GM23338 (cell line): ENCODE measurements at regions not wholly inside any gene's neighbourhood (a gene's known extent, or its start where the extent isn't known, plus 50 kb on each side); places are given as distances from the start of the nearest gene placed in this dataset.

Experiments used
- ATAC-seq: fragments of 200-7000 bp; cut with Tn5 transposase; 3 replicates; pipeline ENCODE4 v1.9.1; 2020
- DNase-seq: peaks from one replicate; pipeline ENCODE4 v3.0.0-alpha.2; 2015; ENCODE audit warnings: low spot score
- H2AFZ ChIP-seq: fragments of 200-600 bp; sonication (generic); 2 replicates; pipeline ENCODE4 v1.8.0; 2016; ENCODE audit warnings: antibody characterized with exemption, mild to moderate bottlenecking, moderate library complexity
- H3F3A ChIP-seq: fragments of 200-600 bp; sonication (generic); replicated peaks from 2 replicates; pipeline ENCODE4 v1.8.0; 2017; ENCODE audit warnings: antibody characterized with exemption, mixed run types, low read depth
- H3K27ac ChIP-seq: fragments of 200-600 bp; sonication (generic); 2 replicates; pipeline ENCODE4 v1.6.1; 2016; ENCODE audit warnings: low read depth
- H3K27me3 ChIP-seq: fragments of 200-600 bp; sonication (generic); 2 replicates; pipeline ENCODE4 v1.8.0; 2016; ENCODE audit warnings: mild to moderate bottlenecking, mixed run types, moderate library complexity; ENCODE audit not compliant: insufficient read depth
- H3K36me3 ChIP-seq: fragments of 200-600 bp; sonication (generic); 2 replicates; pipeline ENCODE4 v1.8.0; 2016; ENCODE audit warnings: mild to moderate bottlenecking; ENCODE audit not compliant: insufficient read depth
- H3K4me1 ChIP-seq: fragments of 200-600 bp; sonication (generic); 2 replicates; pipeline ENCODE4 v1.8.0; 2016; ENCODE audit warnings: mild to moderate bottlenecking, moderate library complexity; ENCODE audit not compliant: insufficient read depth
- H3K4me2 ChIP-seq: fragments of 200-600 bp; sonication (generic); 2 replicates; pipeline ENCODE4 v1.7.1; 2017; ENCODE audit warnings: mixed run types
- H3K4me3 ChIP-seq: fragments of 200-600 bp; sonication (generic); 2 replicates; pipeline ENCODE4 v1.6.1; 2016; ENCODE audit warnings: mixed run types
- H3K79me2 ChIP-seq: fragments of 200-600 bp; sonication (generic); replicated peaks from 2 replicates; pipeline ENCODE4 v1.8.0; 2017; ENCODE audit warnings: mild to moderate bottlenecking; ENCODE audit not compliant: insufficient read depth
- H3K9me2 ChIP-seq: fragments of 200-600 bp; sonication (generic); 2 replicates; pipeline ENCODE4 v1.8.0; 2017; ENCODE audit not compliant: insufficient read depth
- H4K20me1 ChIP-seq: fragments of 200-600 bp; sonication (generic); replicated peaks from 2 replicates; pipeline ENCODE4 v1.8.0; 2017; ENCODE audit warnings: mild to moderate bottlenecking; ENCODE audit not compliant: insufficient read depth
- H3K27ac Mint-ChIP-seq: 2 replicates; pipeline ENCODE4 v1.8.0; 2020; ENCODE audit warnings: inconsistent platforms, mild to moderate bottlenecking, moderate library complexity, mixed read lengths
- H3K27me3 Mint-ChIP-seq: 3 replicates; pipeline ENCODE4 v1.8.0; 2022; ENCODE audit warnings: low read depth, mild to moderate bottlenecking, moderate library complexity, mixed read lengths, inconsistent platforms; ENCODE audit not compliant: insufficient read depth, poor library complexity
- H3K36me3 Mint-ChIP-seq: 3 replicates; pipeline ENCODE4 v1.8.0; 2021; ENCODE audit warnings: low read depth, mild to moderate bottlenecking, inconsistent platforms, moderate library complexity, mixed read lengths
- H3K4me1 Mint-ChIP-seq: 3 replicates; pipeline ENCODE4 v1.8.0; 2020; ENCODE audit warnings: mild to moderate bottlenecking, inconsistent platforms, mixed read lengths
- H3K4me3 Mint-ChIP-seq: 3 replicates; pipeline ENCODE4 v1.8.0; 2021; ENCODE audit warnings: moderate library complexity, mild to moderate bottlenecking, inconsistent platforms, mixed read lengths
- H3K9me3 Mint-ChIP-seq: 3 replicates; pipeline ENCODE4 v1.8.0; 2020; ENCODE audit warnings: moderate library complexity, mild to moderate bottlenecking, inconsistent platforms, mixed read lengths
- CREB1 ChIP-seq: fragments of 250-450 bp; sonication (Bioruptor Pico); IDR thresholded peaks from 2 replicates; pipeline ENCODE4 v1.5.0; 2020; ENCODE audit warnings: low read depth, mild to moderate bottlenecking, moderate library complexity
- EZH2 ChIP-seq: fragments of 200-600 bp; sonication (generic); IDR thresholded peaks from one replicate; pipeline ENCODE4 v1.8.0; 2017; ENCODE audit warnings: antibody characterized with exemption, mild to moderate bottlenecking, low read depth; ENCODE audit not compliant: unreplicated experiment
- EZH2phosphoT487 ChIP-seq: fragments of 200-600 bp; sonication (generic); IDR thresholded peaks from one replicate; pipeline ENCODE4 v1.8.1; 2018; ENCODE audit warnings: antibody characterized with exemption; ENCODE audit not compliant: unreplicated experiment
- JUNB ChIP-seq: IDR thresholded peaks from one replicate; pipeline ENCODE4 v1.6.1; 2016; ENCODE audit warnings: antibody characterized with exemption; ENCODE audit not compliant: unreplicated experiment
- NANOG ChIP-seq: IDR thresholded peaks from 2 replicates; pipeline ENCODE4 v1.6.1; 2016; ENCODE audit warnings: antibody characterized with exemption, borderline replicate concordance
- POLR2AphosphoS5 ChIP-seq: IDR thresholded peaks from 2 replicates; pipeline ENCODE4 v1.6.1; 2016; ENCODE audit warnings: antibody characterized with exemption, low read depth
- STAT1 ChIP-seq: IDR thresholded peaks from one replicate; pipeline ENCODE4 v1.6.1; 2016; ENCODE audit warnings: antibody characterized with exemption; ENCODE audit not compliant: unreplicated experiment
- ZNF114 ChIP-seq: fragments of 250-450 bp; sonication (Bioruptor Pico); IDR thresholded peaks from 2 replicates; pipeline ENCODE4 v1.5.0; 2020; ENCODE audit warnings: mild to moderate bottlenecking, moderate library complexity
- ZNF331 ChIP-seq: fragments of 250-450 bp; sonication (Bioruptor Pico); IDR thresholded peaks from 2 replicates; pipeline ENCODE4 v1.5.0; 2020; ENCODE audit warnings: low read depth, mild to moderate bottlenecking, moderate library complexity
- TF ChIP-seq, protein P1 (sequence below): fragments of 250-450 bp; sonication (Bioruptor Pico); IDR thresholded peaks from 2 replicates; pipeline ENCODE4 v1.5.0; 2020; ENCODE audit warnings: mild to moderate bottlenecking, moderate library complexity
- TF ChIP-seq, protein P2 (sequence below): IDR thresholded peaks from one replicate; pipeline ENCODE4 v1.6.1; 2018; ENCODE audit warnings: antibody characterized with exemption; ENCODE audit not compliant: unreplicated experiment
- TF ChIP-seq, protein P3 (sequence below): IDR thresholded peaks from 2 replicates; pipeline ENCODE4 v1.6.1; 2016; ENCODE audit warnings: antibody characterized with exemption
- TF ChIP-seq, protein P4 (sequence below), 2 experiments: fragments of 200-600 bp in 1 of 2; sonication (generic) in 1 of 2; conservative IDR thresholded peaks; 2 replicates each; pipeline versions ENCODE4 v1.5.1 to v1.6.1; 2016 to 2017; ENCODE audit warnings: antibody characterized with exemption in 2 of 2, low read depth in 2 of 2, mild to moderate bottlenecking in 2 of 2, moderate library complexity in 1 of 2

DNA sequence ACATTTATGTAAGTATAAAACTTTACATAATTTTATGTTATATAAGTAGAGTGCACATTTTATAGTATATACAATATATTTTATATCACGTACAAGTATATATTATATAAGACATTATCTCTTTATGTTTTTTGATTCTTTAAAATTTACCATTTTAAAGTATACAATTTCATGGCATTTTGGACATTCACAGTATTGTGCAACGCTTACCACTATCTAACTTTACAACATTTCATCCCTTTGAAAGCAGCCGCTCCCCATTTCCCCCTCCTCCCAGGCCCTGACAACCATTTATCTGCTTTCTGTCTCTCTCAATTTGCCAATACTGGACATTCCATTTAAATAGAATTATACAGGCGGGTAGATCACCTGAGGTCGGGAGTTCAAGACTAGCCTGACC, 512.5 kb downstream of the TSN start:
- DNase-seq (no peak), ATAC-seq (no peak)
- no peaks in the 10 kb centered on the region for H3K27me3 ChIP-seq
- no peaks in the 10 kb centered on the region for H3K36me3 ChIP-seq
- H3K9me2 ChIP-seq: peaks cover 12% of the 10 kb centered on the region; the same call in 1 of the 2 replicates
- no peak overlapping the region for H3K4me3 ChIP-seq
- no peaks in the 10 kb centered on the region for H3K4me1 Mint-ChIP-seq
- no peak overlapping the region for H3K4me2 ChIP-seq
- no peak overlapping the region for H3K27ac Mint-ChIP-seq
- H3K9me3 Mint-ChIP-seq: peaks cover 3% of the 10 kb centered on the region
- no peak overlapping the region for H3K27ac ChIP-seq
- H3K36me3 Mint-ChIP-seq: no peaks in the 10 kb centered on the region
- no peak overlapping the region for H3K4me3 Mint-ChIP-seq
- H3K79me2 ChIP-seq: no peaks in the 10 kb centered on the region
- no peaks in the 10 kb centered on the region; the same call in 1 of the 2 replicates for H4K20me1 ChIP-seq
- no peaks in the 10 kb centered on the region for H3F3A ChIP-seq
- H3K4me1 ChIP-seq: no peaks in the 10 kb centered on the region
- TF ChIP-seq EZH2 (no peak), STAT1 (no peak), JUNB (no peak), ZNF114 (CRISPR knock-in tag) (no peak), NANOG (no peak), ZNF331 (no peak), POLR2AphosphoS5 (no peak), CREB1 (CRISPR knock-in tag) (no peak), EZH2phosphoT487 (no peak)
- TF ChIP-seq, protein P1, sequence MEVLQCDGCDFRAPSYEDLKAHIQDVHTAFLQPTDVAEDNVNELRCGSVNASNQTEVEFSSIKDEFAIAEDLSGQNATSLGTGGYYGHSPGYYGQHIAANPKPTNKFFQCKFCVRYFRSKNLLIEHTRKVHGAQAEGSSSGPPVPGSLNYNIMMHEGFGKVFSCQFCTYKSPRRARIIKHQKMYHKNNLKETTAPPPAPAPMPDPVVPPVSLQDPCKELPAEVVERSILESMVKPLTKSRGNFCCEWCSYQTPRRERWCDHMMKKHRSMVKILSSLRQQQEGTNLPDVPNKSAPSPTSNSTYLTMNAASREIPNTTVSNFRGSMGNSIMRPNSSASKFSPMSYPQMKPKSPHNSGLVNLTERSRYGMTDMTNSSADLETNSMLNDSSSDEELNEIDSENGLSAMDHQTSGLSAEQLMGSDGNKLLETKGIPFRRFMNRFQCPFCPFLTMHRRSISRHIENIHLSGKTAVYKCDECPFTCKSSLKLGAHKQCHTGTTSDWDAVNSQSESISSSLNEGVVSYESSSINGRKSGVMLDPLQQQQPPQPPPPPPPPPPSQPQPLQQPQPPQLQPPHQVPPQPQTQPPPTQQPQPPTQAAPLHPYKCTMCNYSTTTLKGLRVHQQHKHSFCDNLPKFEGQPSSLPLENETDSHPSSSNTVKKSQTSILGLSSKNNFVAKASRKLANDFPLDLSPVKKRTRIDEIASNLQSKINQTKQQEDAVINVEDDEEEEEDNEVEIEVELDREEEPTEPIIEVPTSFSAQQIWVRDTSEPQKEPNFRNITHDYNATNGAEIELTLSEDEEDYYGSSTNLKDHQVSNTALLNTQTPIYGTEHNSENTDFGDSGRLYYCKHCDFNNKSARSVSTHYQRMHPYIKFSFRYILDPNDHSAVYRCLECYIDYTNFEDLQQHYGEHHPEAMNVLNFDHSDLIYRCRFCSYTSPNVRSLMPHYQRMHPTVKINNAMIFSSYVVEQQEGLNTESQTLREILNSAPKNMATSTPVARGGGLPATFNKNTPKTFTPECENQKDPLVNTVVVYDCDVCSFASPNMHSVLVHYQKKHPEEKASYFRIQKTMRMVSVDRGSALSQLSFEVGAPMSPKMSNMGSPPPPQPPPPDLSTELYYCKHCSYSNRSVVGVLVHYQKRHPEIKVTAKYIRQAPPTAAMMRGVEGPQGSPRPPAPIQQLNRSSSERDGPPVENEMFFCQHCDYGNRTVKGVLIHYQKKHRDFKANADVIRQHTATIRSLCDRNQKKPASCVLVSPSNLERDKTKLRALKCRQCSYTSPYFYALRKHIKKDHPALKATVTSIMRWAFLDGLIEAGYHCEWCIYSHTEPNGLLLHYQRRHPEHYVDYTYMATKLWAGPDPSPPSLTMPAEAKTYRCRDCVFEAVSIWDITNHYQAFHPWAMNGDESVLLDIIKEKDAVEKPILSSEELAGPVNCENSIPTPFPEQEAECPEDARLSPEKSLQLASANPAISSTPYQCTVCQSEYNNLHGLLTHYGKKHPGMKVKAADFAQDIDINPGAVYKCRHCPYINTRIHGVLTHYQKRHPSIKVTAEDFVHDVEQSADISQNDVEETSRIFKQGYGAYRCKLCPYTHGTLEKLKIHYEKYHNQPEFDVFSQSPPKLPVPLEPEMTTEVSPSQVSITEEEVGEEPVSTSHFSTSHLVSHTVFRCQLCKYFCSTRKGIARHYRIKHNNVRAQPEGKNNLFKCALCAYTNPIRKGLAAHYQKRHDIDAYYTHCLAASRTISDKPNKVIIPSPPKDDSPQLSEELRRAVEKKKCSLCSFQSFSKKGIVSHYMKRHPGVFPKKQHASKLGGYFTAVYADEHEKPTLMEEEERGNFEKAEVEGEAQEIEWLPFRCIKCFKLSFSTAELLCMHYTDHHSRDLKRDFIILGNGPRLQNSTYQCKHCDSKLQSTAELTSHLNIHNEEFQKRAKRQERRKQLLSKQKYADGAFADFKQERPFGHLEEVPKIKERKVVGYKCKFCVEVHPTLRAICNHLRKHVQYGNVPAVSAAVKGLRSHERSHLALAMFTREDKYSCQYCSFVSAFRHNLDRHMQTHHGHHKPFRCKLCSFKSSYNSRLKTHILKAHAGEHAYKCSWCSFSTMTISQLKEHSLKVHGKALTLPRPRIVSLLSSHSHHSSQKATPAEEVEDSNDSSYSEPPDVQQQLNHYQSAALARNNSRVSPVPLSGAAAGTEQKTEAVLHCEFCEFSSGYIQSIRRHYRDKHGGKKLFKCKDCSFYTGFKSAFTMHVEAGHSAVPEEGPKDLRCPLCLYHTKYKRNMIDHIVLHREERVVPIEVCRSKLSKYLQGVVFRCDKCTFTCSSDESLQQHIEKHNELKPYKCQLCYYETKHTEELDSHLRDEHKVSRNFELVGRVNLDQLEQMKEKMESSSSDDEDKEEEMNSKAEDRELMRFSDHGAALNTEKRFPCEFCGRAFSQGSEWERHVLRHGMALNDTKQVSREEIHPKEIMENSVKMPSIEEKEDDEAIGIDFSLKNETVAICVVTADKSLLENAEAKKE: no peak
- TF ChIP-seq, protein P2, sequence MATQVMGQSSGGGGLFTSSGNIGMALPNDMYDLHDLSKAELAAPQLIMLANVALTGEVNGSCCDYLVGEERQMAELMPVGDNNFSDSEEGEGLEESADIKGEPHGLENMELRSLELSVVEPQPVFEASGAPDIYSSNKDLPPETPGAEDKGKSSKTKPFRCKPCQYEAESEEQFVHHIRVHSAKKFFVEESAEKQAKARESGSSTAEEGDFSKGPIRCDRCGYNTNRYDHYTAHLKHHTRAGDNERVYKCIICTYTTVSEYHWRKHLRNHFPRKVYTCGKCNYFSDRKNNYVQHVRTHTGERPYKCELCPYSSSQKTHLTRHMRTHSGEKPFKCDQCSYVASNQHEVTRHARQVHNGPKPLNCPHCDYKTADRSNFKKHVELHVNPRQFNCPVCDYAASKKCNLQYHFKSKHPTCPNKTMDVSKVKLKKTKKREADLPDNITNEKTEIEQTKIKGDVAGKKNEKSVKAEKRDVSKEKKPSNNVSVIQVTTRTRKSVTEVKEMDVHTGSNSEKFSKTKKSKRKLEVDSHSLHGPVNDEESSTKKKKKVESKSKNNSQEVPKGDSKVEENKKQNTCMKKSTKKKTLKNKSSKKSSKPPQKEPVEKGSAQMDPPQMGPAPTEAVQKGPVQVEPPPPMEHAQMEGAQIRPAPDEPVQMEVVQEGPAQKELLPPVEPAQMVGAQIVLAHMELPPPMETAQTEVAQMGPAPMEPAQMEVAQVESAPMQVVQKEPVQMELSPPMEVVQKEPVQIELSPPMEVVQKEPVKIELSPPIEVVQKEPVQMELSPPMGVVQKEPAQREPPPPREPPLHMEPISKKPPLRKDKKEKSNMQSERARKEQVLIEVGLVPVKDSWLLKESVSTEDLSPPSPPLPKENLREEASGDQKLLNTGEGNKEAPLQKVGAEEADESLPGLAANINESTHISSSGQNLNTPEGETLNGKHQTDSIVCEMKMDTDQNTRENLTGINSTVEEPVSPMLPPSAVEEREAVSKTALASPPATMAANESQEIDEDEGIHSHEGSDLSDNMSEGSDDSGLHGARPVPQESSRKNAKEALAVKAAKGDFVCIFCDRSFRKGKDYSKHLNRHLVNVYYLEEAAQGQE: no peak
- TF ChIP-seq, protein P3, sequence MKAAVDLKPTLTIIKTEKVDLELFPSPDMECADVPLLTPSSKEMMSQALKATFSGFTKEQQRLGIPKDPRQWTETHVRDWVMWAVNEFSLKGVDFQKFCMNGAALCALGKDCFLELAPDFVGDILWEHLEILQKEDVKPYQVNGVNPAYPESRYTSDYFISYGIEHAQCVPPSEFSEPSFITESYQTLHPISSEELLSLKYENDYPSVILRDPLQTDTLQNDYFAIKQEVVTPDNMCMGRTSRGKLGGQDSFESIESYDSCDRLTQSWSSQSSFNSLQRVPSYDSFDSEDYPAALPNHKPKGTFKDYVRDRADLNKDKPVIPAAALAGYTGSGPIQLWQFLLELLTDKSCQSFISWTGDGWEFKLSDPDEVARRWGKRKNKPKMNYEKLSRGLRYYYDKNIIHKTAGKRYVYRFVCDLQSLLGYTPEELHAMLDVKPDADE: no peak
- TF ChIP-seq, protein P4, sequence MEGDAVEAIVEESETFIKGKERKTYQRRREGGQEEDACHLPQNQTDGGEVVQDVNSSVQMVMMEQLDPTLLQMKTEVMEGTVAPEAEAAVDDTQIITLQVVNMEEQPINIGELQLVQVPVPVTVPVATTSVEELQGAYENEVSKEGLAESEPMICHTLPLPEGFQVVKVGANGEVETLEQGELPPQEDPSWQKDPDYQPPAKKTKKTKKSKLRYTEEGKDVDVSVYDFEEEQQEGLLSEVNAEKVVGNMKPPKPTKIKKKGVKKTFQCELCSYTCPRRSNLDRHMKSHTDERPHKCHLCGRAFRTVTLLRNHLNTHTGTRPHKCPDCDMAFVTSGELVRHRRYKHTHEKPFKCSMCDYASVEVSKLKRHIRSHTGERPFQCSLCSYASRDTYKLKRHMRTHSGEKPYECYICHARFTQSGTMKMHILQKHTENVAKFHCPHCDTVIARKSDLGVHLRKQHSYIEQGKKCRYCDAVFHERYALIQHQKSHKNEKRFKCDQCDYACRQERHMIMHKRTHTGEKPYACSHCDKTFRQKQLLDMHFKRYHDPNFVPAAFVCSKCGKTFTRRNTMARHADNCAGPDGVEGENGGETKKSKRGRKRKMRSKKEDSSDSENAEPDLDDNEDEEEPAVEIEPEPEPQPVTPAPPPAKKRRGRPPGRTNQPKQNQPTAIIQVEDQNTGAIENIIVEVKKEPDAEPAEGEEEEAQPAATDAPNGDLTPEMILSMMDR (conservative IDR thresholded peaks at IDR 0.05; ENCODE audit: low read depth in 2 of 2): no peak
- peaks cover 3% of the 10 kb centered on the region for H3K27me3 Mint-ChIP-seq
- H2AFZ ChIP-seq: no peak overlapping the region
